Activated CD8-positive, alpha-beta memory T cell treated with anti-CD3 and anti-CD28 coated beads for 36 hours (primary cell): ENCODE measurements at regions not wholly inside any gene's neighbourhood (a gene's known extent, or its start where the extent isn't known, plus 50 kb on each side); places are given as distances from the start of the nearest gene placed in this dataset.

Experiments
- CTCF ChIA-PET: fragments of 350-600 bp; sonication (Branson Sonifier 250); formaldehyde crosslinking; loops from one replicate; lab custom pipeline; 2021; ENCODE audit warnings: antibody characterized with exemption; lab: Charles Lee
- POLR2A ChIA-PET: fragments of 350-600 bp; sonication (Branson Sonifier 250); formaldehyde crosslinking; loops from one replicate; lab custom pipeline; 2021; ENCODE audit warnings: antibody characterized with exemption; lab: Charles Lee

- ChIA-PET CTCF (interaction anchor here (0.7 kb wide), 1 partner anchor 39 kb away, joined by 3 read pairs; no protein-coding TSS in a partner anchor), POLR2A (no interaction called here)
Measured at GRCh38 chr2:239460780-239461179, 60.0 kb upstream of the HDAC4 start.

- ChIA-PET POLR2A (no interaction called here), CTCF (no interaction called here)
Measured at GRCh38 chr2:239459606-239460005, 58.8 kb upstream of the HDAC4 start.

GRCh38 chr2:239459056-239459455 lies 58.2 kb upstream of the HDAC4 start:
- ChIA-PET CTCF (no interaction called here), POLR2A (no interaction called here)

- CTCF ChIA-PET: no interaction called here
- POLR2A ChIA-PET: no interaction called here
Measured at GRCh38 chr2:239457586-239458445, 57.0 kb upstream of the HDAC4 start.

- POLR2A ChIA-PET: no interaction called here
Measured at GRCh38 chr2:239456940-239457339, 56.1 kb upstream of the HDAC4 start.

GRCh38 chr2:239455436-239456203 lies 54.8 kb upstream of the HDAC4 start:
- ChIA-PET CTCF (interaction anchor here (1.0 kb wide), 1 partner anchor 12 kb away, joined by 3 read pairs; no protein-coding TSS in a partner anchor), POLR2A (no interaction called here)

More at GRCh38 chr2:239456940-239457339, 56.1 kb upstream of the HDAC4 start:
- CTCF ChIA-PET: interaction anchor here (1.0 kb wide), 1 partner anchor 13 kb away, joined by 3 read pairs; no protein-coding TSS in a partner anchor

- CTCF ChIA-PET: no interaction called here
Measured at GRCh38 chr2:239454507-239454906, 53.7 kb upstream of the HDAC4 start.

More at GRCh38 chr2:239454507-239454906, 53.7 kb upstream of the HDAC4 start:
- POLR2A ChIA-PET: no interaction called here
